Keratinocyte (primary cell): ENCODE measurements at regions not wholly inside any gene's neighbourhood (a gene's known extent, or its start where the extent isn't known, plus 50 kb on each side); places are given as distances from the start of the nearest gene placed in this dataset.

Experiments used
- DNase-seq: peaks from one replicate; pipeline ENCODE4 v3.0.0-alpha.2; 2011; ENCODE audit warnings: low read depth, missing footprints, low spot score
- FAIRE-seq: peaks from 2 replicates; lab custom pipeline; 2011; peaks lifted over from hg19 to GRCh38; lab: Jason Lieb, UNC
- H2AFZ ChIP-seq: 2 replicates; pipeline ENCODE4 v1.6.0; 2012; ENCODE audit warnings: low read length, control low read depth, inconsistent platforms; ENCODE audit not compliant: control insufficient read depth
- H3K27ac ChIP-seq: 2 replicates; pipeline ENCODE4 v1.5.1; 2011; ENCODE audit warnings: low read length; ENCODE audit not compliant: control insufficient read depth, insufficient read depth
- H3K27me3 ChIP-seq: 3 replicates; pipeline ENCODE4 v1.6.0; 2011; ENCODE audit warnings: low read length; ENCODE audit not compliant: control insufficient read depth, insufficient read depth; ENCODE audit errors: extremely low read depth
- H3K36me3 ChIP-seq, 2 experiments: 2 replicates in 1 of 2; 3 replicates in 1 of 2; pipeline ENCODE4 v1.5.1; 2011; ENCODE audit warnings: low read length in 2 of 2, mild to moderate bottlenecking in 1 of 2; ENCODE audit not compliant: control insufficient read depth in 2 of 2, insufficient read depth in 2 of 2; ENCODE audit errors: extremely low read depth in 1 of 2
- H3K4me1 ChIP-seq: 3 replicates; pipeline ENCODE4 v1.5.1; 2011; ENCODE audit warnings: low read length; ENCODE audit not compliant: control insufficient read depth, insufficient read depth; ENCODE audit errors: extremely low read depth
- H3K4me2 ChIP-seq: 3 replicates; pipeline ENCODE4 v1.6.0; 2011; ENCODE audit warnings: low read depth, low read length; ENCODE audit not compliant: control insufficient read depth, insufficient read depth; ENCODE audit errors: extremely low read depth
- H3K4me3 ChIP-seq, 3 experiments: fragments of 200-600 bp in 1 of 3; sonication (generic) in 1 of 3; 2 replicates in 2 of 3; 3 replicates in 1 of 3; pipeline ENCODE4 v1.5.1; 2011 to 2016; ENCODE audit warnings: low read length in 3 of 3, mild to moderate bottlenecking in 3 of 3, control low read depth in 2 of 3, inconsistent platforms in 1 of 3, low read depth in 1 of 3, mixed read lengths in 1 of 3, mixed run types in 1 of 3, moderate library complexity in 1 of 3; ENCODE audit not compliant: control insufficient read depth in 2 of 3, insufficient read depth in 2 of 3; ENCODE audit errors: extremely low read depth in 1 of 3
- H3K79me2 ChIP-seq: 2 replicates; pipeline ENCODE4 v1.6.0; 2012; ENCODE audit warnings: low read length; ENCODE audit not compliant: control insufficient read depth, insufficient read depth
- H3K9ac ChIP-seq: 3 replicates; pipeline ENCODE4 v1.6.0; 2011; ENCODE audit warnings: low read length; ENCODE audit not compliant: control insufficient read depth, insufficient read depth; ENCODE audit errors: extremely low read depth
- H3K9me1 ChIP-seq: 3 replicates; pipeline ENCODE4 v1.6.0; 2011; ENCODE audit warnings: low read length; ENCODE audit not compliant: control insufficient read depth, insufficient read depth; ENCODE audit errors: extremely low read depth
- H3K9me3 ChIP-seq: 2 replicates; pipeline ENCODE4 v1.5.1; 2012; ENCODE audit warnings: low read depth, low read length; ENCODE audit not compliant: control insufficient read depth
- H4K20me1 ChIP-seq: 3 replicates; pipeline ENCODE4 v1.6.0; 2011; ENCODE audit warnings: low read length; ENCODE audit not compliant: control insufficient read depth, insufficient read depth; ENCODE audit errors: extremely low read depth
- EZH2 ChIP-seq: IDR thresholded peaks from one replicate; pipeline ENCODE4 v1.6.1; 2012; ENCODE audit warnings: inconsistent platforms, mild to moderate bottlenecking, low read length, moderate library complexity
- dilution Hi-C: fragments of 300-500 bp; cut with MboI; formaldehyde crosslinking; loops from one replicate; pipeline ENCODE4 v1.7.0; 2020; ENCODE audit warnings: low sequenced_read_pairs; ENCODE audit not compliant: extremely low pct_ligation_motif_present
- TF ChIP-seq, protein P1 (sequence below), 3 experiments: IDR thresholded peaks in 1 of 3; conservative IDR thresholded peaks in 1 of 3; optimal IDR thresholded peaks in 1 of 3; 2 replicates in 2 of 3; 3 replicates in 1 of 3; pipeline versions ENCODE3 to v1.5.1; 2011; ENCODE audit warnings: low read length in 3 of 3, mild to moderate bottlenecking in 3 of 3, moderate library complexity in 2 of 3, control low read depth in 1 of 3, inconsistent platforms in 1 of 3; ENCODE audit not compliant: insufficient read depth in 2 of 3; ENCODE audit errors: extremely low read depth in 1 of 3

DNA sequence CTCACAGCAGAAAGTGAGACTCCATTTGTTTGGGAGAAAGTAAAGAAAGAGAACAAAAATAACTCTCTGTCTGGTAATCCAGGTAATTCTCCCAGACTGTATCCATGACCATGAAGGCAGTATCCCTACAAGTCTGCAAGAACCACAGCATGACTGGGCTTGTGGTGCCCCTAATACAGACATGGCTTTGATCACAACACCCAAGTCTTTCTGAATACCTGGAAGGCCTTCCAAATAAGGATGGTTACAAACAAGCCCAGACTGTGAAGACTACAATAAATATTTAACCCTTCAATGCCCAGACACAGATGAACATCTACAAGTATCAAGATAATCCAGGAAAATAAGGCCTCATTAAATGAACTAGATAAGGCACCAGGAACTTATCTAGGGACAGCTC is 481.1 kb upstream of the RORB start:
- dilution Hi-C loops = no loop called here
- no peaks in the 10 kb centered on the region for H4K20me1 ChIP-seq
- H3K79me2 ChIP-seq = no peaks in the 10 kb centered on the region

DNA sequence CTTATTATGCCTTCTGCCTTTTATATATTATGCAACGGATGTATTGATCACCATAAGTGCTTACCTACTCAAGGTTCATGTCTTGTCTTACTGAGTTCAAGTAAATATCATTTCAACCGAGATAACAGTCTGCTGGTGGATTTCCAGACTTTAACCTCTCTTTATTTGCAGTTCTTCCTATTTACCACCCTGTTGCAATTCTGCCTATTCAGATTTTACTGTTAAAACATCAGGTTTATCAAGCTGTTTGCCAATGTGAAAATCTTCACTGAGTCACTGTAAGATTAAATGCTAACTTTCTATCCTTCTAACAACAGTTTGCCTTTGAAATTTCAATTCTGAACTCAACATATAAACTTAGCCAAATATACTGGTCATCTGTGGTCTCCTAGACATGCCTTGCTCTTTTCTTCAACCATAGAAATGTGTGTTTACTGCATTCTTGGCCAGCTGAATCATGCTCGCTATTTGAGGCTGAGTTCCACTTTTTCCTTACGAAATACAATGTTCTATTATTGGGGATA is 471.7 kb upstream of the RORB start:
- FAIRE-seq = no peak
- no peaks in the 10 kb centered on the region for H3K36me3 ChIP-seq

More for the DNA sequence above, 481.1 kb upstream of the RORB start:
- TF ChIP-seq, protein P1, sequence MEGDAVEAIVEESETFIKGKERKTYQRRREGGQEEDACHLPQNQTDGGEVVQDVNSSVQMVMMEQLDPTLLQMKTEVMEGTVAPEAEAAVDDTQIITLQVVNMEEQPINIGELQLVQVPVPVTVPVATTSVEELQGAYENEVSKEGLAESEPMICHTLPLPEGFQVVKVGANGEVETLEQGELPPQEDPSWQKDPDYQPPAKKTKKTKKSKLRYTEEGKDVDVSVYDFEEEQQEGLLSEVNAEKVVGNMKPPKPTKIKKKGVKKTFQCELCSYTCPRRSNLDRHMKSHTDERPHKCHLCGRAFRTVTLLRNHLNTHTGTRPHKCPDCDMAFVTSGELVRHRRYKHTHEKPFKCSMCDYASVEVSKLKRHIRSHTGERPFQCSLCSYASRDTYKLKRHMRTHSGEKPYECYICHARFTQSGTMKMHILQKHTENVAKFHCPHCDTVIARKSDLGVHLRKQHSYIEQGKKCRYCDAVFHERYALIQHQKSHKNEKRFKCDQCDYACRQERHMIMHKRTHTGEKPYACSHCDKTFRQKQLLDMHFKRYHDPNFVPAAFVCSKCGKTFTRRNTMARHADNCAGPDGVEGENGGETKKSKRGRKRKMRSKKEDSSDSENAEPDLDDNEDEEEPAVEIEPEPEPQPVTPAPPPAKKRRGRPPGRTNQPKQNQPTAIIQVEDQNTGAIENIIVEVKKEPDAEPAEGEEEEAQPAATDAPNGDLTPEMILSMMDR (optimal IDR thresholded peaks at IDR 0.05 in 1 of 3, IDR thresholded peaks at IDR 0.05 in 1 of 3, conservative IDR thresholded peaks at IDR 0.05 in 1 of 3; ENCODE audit: extremely low read depth in 1 of 3, insufficient read depth in 2 of 3, low read length in 3 of 3) = no peak
- no peak for TF ChIP-seq EZH2
- Histone ChIP-seq H3K9me3 (no peaks in the 10 kb centered on the region), H3K4me2 (no peak overlapping the region), H3K4me3 (no peak overlapping the region), H3K27me3 (no peaks in the 10 kb centered on the region), H3K4me1 (no peaks in the 10 kb centered on the region), H3K36me3 (no peaks in the 10 kb centered on the region), H2AFZ (no peak overlapping the region), H3K9me1 (no peaks in the 10 kb centered on the region), H3K9ac (no peak overlapping the region), H3K27ac (no peak overlapping the region)
- FAIRE-seq (no peak), DNase-seq (no peak)

More for the DNA sequence above, 471.7 kb upstream of the RORB start:
- H3K9me1 ChIP-seq = no peaks in the 10 kb centered on the region
- H3K4me2 ChIP-seq = no peak overlapping the region
- no peak overlapping the region for H3K27ac ChIP-seq
- dilution Hi-C loops = no loop called here
- H3K9me3 ChIP-seq = no peaks in the 10 kb centered on the region
- TF ChIP-seq, protein P1 (optimal IDR thresholded peaks at IDR 0.05 in 1 of 3, IDR thresholded peaks at IDR 0.05 in 1 of 3, conservative IDR thresholded peaks at IDR 0.05 in 1 of 3; ENCODE audit: extremely low read depth in 1 of 3, insufficient read depth in 2 of 3, low read length in 3 of 3) = no peak
- no peak for TF ChIP-seq EZH2
- no peaks in the 10 kb centered on the region for H4K20me1 ChIP-seq
- H3K79me2 ChIP-seq = no peaks in the 10 kb centered on the region
- no peaks in the 10 kb centered on the region for H3K4me1 ChIP-seq
- no peak overlapping the region for H3K4me3 ChIP-seq
- no peak overlapping the region for H2AFZ ChIP-seq
- H3K9ac ChIP-seq = no peak overlapping the region
- no peak for DNase-seq
- H3K27me3 ChIP-seq = no peaks in the 10 kb centered on the region
